HG03064 (cell line): ENCODE measurements at regions not wholly inside any gene's neighbourhood (a gene's known extent, or its start where the extent isn't known, plus 50 kb on each side); places are given as distances from the start of the nearest gene placed in this dataset.

Experiments used
- ATAC-seq: cut with Tn5 transposase; IDR thresholded peaks from one replicate; pipeline ENCODE4 v1.9.1; 2021; ENCODE audit warnings: low read depth; ENCODE audit not compliant: unreplicated experiment

- ATAC-seq = no peak
Measured at GRCh38 chr5:73272351-73272750, 99.4 kb downstream of the TMEM174 start.

GRCh38 chr5:73268826-73269225 lies 95.8 kb downstream of the TMEM174 start:
- no peak for ATAC-seq

- no peak for ATAC-seq
Measured at GRCh38 chr5:73267766-73268435, 94.9 kb downstream of the TMEM174 start.

GRCh38 chr5:73266925-73267765 lies 94.2 kb downstream of the TMEM174 start:
- ATAC-seq = no peak

GRCh38 chr5:73266176-73266738 lies 93.3 kb downstream of the TMEM174 start:
- ATAC-seq = no peak

- ATAC-seq = no peak
Measured at GRCh38 chr5:73265641-73266040, 92.6 kb downstream of the TMEM174 start.

GRCh38 chr5:73264631-73265030 lies 91.6 kb downstream of the TMEM174 start:
- no peak for ATAC-seq

GRCh38 chr5:73263001-73263710 lies 90.2 kb downstream of the TMEM174 start:
- no peak for ATAC-seq

GRCh38 chr5:73256862-73257261 lies 83.9 kb downstream of the TMEM174 start:
- no peak for ATAC-seq

- ATAC-seq = no peak
Measured at GRCh38 chr5:73256462-73256861, 83.5 kb downstream of the TMEM174 start.

GRCh38 chr5:73256012-73256411 lies 83.0 kb downstream of the TMEM174 start:
- ATAC-seq = no peak

- no peak for ATAC-seq
Measured at GRCh38 chr5:73254642-73255041, 81.6 kb downstream of the TMEM174 start.

GRCh38 chr5:73253047-73253660 lies 80.2 kb downstream of the TMEM174 start:
- no peak for ATAC-seq

GRCh38 chr5:73250645-73251044 lies 77.7 kb downstream of the TMEM174 start:
- no peak for ATAC-seq

GRCh38 chr5:73242735-73243134 lies 69.7 kb downstream of the TMEM174 start:
- no peak for ATAC-seq

- ATAC-seq = no peak
Measured at GRCh38 chr5:73238873-73239272, 65.9 kb downstream of the TMEM174 start.

- ATAC-seq = no peak
Measured at GRCh38 chr5:73236541-73237128, 63.6 kb downstream of the TMEM174 start.

- no peak for ATAC-seq
Measured at GRCh38 chr5:73234204-73234555, 61.2 kb downstream of the TMEM174 start.

GRCh38 chr5:73233461-73234203 lies 60.6 kb downstream of the TMEM174 start:
- no peak for ATAC-seq

GRCh38 chr5:73233053-73233460 lies 60.1 kb downstream of the TMEM174 start:
- no peak for ATAC-seq
